Fibroblast of pulmonary artery (primary cell): ENCODE measurements at regions not wholly inside any gene's neighbourhood (a gene's known extent, or its start where the extent isn't known, plus 50 kb on each side); places are given as distances from the start of the nearest gene placed in this dataset.
"Not testable (repeated sequence)": the region's sequence is repeated elsewhere in the genome, so short reads cannot be mapped to it uniquely, and the experiment has no call there.

Experiments used
- DNase-seq: peaks from one replicate; pipeline ENCODE4 v3.0.0-alpha.2; 2010; ENCODE audit warnings: low read depth
- H3K4me3 ChIP-seq: replicated peaks from 2 replicates; pipeline ENCODE4 v1.5.1; 2011; ENCODE audit warnings: low read depth, mild to moderate bottlenecking, control low read depth, low read length, moderate library complexity
- CTCF ChIP-seq: IDR thresholded peaks from 2 replicates; pipeline ENCODE4 v1.5.1; 2011; ENCODE audit warnings: mild to moderate bottlenecking, control low read depth, low read length, inconsistent platforms; ENCODE audit errors: missing control alignments

- no peak for TF ChIP-seq CTCF
- DNase-seq, result no peak
- no peak overlapping the region for H3K4me3 ChIP-seq
Observed at GRCh38 chr14:106396999-106397398, 870.6 kb downstream of the TMEM121 start.

GRCh38 chr14:106398931-106399331 lies 872.5 kb downstream of the TMEM121 start:
- not testable (repeated sequence) for H3K4me3 ChIP-seq, DNase-seq

GRCh38 chr14:106401316-106401715 lies 874.9 kb downstream of the TMEM121 start:
- not testable (repeated sequence) for DNase-seq, H3K4me3 ChIP-seq

DNA sequence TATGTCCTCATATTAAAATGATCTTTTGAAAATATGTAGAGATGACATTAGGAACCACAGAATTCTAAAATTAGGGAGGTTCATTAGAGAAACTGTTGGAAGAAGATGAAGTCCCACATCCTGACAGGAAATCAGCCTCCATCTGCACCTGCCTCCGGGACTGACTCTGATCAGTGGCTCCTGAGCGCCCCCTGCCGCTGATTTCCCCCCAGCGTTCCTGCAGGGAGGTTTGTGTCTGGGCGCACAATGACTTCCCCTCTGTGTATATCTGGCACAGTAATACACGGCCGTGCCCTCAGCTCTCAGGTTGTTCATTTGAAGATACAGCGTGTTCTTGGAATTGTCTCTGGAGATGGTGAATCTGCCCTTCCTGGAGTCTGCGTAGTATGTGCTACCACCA lies 883.8 kb downstream of the TMEM121 start:
- not testable (repeated sequence) for DNase-seq, H3K4me3 ChIP-seq

DNA sequence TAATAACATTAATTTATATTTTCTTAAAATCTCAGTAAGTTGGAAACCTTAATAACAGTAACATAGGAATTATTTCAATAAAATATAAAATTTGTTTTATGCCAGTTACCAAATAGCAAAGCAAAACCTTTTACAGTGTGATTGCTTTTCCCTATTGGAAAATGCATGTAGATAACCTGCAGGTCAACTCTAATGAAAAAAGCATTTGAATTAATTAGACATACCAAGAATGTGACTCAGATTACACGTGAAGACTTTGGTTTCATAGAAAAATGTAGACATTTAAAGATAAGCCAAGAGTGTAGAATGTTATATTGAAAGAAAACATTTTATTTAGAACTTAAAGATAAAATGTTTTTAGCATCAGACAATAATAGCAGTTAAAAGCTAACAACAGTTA lies 888.1 kb downstream of the TMEM121 start:
- DNase-seq, result no peak
- TF ChIP-seq CTCF, result no peak

DNA sequence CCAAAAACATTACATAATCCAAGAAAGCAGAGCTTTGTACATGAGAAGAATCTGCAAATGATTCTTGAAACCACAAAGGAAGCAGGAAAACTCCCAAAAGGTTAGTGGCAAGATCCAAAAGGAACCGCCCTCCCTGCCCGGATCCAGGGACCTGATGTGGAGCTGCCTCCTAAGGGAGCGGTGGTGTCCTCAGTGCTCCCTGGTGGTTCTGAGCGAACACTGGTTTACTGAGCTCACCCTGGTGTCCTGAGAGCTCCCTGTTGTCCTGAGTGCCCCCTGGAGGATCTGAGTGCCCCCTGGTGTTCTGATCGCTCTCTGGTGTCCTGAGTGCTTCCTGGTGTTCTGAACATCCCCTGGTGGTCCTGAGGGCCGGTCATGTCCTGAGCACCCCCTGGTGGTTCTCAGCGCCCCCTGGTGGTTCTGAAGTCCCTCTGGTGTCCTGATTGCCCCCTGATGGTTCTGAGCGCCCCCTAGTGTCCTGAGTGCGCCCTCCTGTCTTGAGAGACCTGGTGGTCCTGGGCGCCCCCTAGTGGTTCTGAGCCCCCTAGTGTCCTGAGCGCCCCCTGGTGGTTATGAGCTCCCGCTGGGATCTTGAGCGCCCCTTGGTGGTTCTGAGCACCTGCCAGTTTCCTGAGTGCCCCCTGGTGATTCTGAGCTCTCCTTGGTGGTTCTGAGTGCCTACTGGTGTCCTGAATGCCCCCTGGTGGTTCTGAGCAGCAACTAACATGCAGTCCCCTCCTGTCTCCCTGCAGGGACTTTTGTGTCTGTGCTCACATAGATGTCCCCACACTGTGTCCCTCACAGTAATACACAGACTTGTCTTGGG lies 891.1 kb downstream of the TMEM121 start:
- no peak overlapping the region for H3K4me3 ChIP-seq
- peak; percentile 2 for DNase-seq
- TF ChIP-seq CTCF, result peak; percentile 26

More for the DNA sequence above, 888.1 kb downstream of the TMEM121 start:
- H3K4me3 ChIP-seq, result no peak overlapping the region

DNA sequence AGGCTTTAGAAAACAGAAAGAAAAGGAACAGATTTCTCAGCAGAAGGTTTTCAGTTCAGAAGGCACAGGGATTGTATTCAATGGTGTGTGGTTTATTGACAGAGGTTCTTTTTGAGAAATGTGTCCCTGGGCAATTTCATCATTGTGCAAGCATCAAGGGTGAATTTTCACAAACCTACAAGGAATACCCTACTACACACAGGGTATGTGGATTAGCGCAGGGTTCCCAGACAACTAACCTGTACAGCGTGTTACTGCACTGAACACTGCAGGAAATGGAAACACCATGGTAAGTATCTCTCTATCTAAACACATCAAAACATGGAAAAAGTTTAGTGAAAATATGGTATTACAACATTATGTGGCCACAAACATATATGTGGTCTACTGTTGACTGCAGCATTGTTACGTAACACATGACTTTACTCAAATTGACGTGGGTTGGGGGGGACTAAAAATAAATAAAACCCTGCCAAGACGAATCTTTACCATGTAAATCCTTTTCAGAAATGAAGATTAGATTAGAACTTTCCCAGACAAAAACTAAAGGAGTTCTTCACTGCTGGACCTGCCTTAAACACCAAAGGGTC lies 893.1 kb downstream of the TMEM121 start:
- no peak overlapping the region for H3K4me3 ChIP-seq
- no peak for TF ChIP-seq CTCF
- no peak for DNase-seq

DNA sequence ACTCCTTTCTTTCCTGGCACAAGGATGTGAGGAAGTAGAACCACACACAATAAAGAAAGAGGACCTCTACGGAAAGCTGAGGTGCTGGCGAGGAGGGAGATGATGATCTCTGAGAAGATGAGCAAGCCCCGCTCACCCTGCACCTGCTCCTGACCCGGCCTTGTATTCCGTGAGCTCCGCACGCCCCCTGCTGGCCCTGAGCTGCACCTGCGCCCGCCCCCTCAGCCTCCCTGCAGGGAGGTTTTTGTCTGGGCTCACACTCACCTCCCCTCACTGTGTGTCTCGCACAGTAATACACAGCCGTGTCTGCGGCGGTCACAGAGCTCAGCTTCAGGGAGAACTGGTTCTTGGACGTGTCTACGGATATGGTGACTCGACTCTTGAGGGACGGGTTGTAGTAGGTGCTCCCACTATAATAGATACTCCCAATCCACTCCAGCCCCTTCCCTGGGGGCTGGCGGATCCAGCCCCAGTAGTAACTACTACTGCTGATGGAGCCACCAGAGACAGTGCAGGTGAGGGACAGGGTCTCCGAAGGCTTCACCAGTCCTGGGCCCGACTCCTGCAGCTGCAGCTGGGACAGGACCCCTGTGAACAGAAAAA lies 895.1 kb downstream of the TMEM121 start:
- not testable (repeated sequence) for DNase-seq, H3K4me3 ChIP-seq

- no peak for DNase-seq
- no peak overlapping the region for H3K4me3 ChIP-seq
- TF ChIP-seq CTCF, result no peak
Observed at GRCh38 chr14:106422066-106422465, 895.7 kb downstream of the TMEM121 start.

DNA sequence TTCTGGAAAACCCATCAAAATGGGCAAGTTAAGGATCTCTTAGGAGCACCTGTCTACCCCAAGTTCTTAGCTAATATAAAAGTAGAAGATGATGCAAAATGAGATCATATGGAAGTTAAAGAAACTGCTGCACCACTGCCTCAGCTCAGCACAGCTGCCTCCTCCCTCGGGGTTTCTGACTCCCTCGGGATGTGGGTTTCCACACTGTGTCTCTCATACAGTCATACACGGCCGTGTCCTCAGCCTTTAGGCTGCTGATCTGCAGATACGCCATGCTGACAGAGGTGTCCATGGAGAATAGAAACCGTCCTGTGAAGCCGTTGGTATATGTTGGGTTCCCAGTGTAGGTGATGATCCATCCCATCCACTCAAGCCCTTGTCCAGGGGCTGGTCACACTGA lies 898.8 kb downstream of the TMEM121 start:
- DNase-seq, H3K4me3 ChIP-seq: not testable (repeated sequence)
